ENCODE measurements at regions not wholly inside any gene's neighbourhood (a gene's known extent, or its start where the extent isn't known, plus 50 kb on each side); places are given as distances from the start of the nearest gene placed in this dataset.
"Not testable (repeated sequence)": the region's sequence is repeated elsewhere in the genome, so short reads cannot be mapped to it uniquely, and the experiment has no call there.

GRCh38 chr6:141548966-141549365, 583.8 kb upstream of the GJE1 start:
- no peaks in the 10 kb centered on the region for H3K27me3 ChIP-seq (ENCODE audit: insufficient read depth, low read length)
- H3K9me3 ChIP-seq (ENCODE audit: low read length), result no peaks in the 10 kb centered on the region
- H3K4me1 ChIP-seq (ENCODE audit: insufficient read depth, low read length), result no peaks in the 10 kb centered on the region
- no peak overlapping the region for H3K4me3 ChIP-seq (ENCODE audit: low read length)
- H2AFZ ChIP-seq (ENCODE audit: low read depth, low read length), result no peak overlapping the region
- no peaks in the 10 kb centered on the region for H3K36me3 ChIP-seq (ENCODE audit: insufficient read depth, low read length)

GRCh38 chr6:141541581-141542324, 591.0 kb upstream of the GJE1 start:
- no peaks in the 10 kb centered on the region for H3K36me3 ChIP-seq (ENCODE audit: insufficient read depth, low read length)
- H3K27me3 ChIP-seq (ENCODE audit: insufficient read depth, low read length), result no peaks in the 10 kb centered on the region
- H3K9me3 ChIP-seq (ENCODE audit: low read length), result no peaks in the 10 kb centered on the region
- peaks cover 5% of the 10 kb centered on the region for H3K4me1 ChIP-seq (ENCODE audit: insufficient read depth, low read length)
- no peak overlapping the region for H3K4me3 ChIP-seq (ENCODE audit: low read length)
- peak overlapping the region; percentile 51 for H2AFZ ChIP-seq (ENCODE audit: low read depth, low read length)

GRCh38 chr6:141540207-141540606, 592.5 kb upstream of the GJE1 start:
- no peaks in the 10 kb centered on the region for H3K9me3 ChIP-seq (ENCODE audit: low read length)
- no peaks in the 10 kb centered on the region for H3K36me3 ChIP-seq (ENCODE audit: insufficient read depth, low read length)
- H3K27me3 ChIP-seq (ENCODE audit: insufficient read depth, low read length), result no peaks in the 10 kb centered on the region
- peaks cover 5% of the 10 kb centered on the region for H3K4me1 ChIP-seq (ENCODE audit: insufficient read depth, low read length)
- H3K4me3 ChIP-seq (ENCODE audit: low read length), result no peak overlapping the region
- no peak overlapping the region for H2AFZ ChIP-seq (ENCODE audit: low read depth, low read length)

DNA sequence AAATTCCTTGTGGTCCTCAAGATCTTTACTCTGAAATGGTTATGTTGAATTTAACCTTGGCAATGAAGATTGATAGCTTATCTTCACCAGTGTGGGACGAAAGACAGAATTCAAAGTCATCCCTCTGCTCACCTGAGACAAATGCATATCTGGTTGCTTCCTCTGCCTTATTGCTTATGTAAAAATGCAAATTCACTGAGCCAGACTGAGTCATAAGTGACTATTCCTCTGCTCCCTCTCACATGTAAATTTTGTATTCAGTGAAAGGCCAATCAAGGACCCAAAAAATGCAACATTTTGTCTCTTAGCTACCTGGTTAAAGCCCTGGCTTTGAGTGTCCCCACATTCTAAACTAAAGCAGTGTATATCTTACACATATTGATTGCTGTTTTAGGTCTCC, 593.1 kb upstream of the GJE1 start:
- no peak overlapping the region for H2AFZ ChIP-seq (ENCODE audit: low read depth, low read length)
- no peaks in the 10 kb centered on the region for H3K36me3 ChIP-seq (ENCODE audit: insufficient read depth, low read length)
- H3K9me3 ChIP-seq (ENCODE audit: low read length), result no peaks in the 10 kb centered on the region
- H3K4me1 ChIP-seq (ENCODE audit: insufficient read depth, low read length), result peaks cover 5% of the 10 kb centered on the region
- no peaks in the 10 kb centered on the region for H3K27me3 ChIP-seq (ENCODE audit: insufficient read depth, low read length)
- H3K4me3 ChIP-seq (ENCODE audit: low read length), result no peak overlapping the region

DNA sequence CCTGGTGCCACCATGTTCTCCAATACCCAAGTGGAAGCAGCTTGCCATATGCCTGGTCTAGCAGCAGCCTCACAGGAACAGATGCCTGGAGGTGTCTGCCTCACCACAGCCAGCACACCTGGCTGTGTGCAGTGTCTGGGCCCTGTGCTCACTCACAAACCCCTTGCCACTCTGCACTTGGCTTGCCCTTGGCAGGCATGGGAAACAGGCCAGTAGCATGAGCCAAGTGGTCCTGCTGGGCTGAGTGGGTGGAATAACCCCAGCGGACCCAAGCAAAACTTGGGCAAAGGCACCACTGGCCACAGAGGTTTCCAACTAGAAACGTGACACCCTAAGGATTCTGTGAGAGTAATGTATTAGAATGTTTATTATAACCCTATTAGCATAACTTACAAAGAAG, 600.5 kb upstream of the GJE1 start:
- Histone ChIP-seq H3K4me3 (ENCODE audit: low read length) (no peak overlapping the region), H2AFZ (ENCODE audit: low read depth, low read length) (no peak overlapping the region), H3K9me3 (ENCODE audit: low read length) (peaks cover 2% of the 10 kb centered on the region), H3K27me3 (ENCODE audit: insufficient read depth, low read length) (no peaks in the 10 kb centered on the region), H3K36me3 (ENCODE audit: insufficient read depth, low read length) (no peaks in the 10 kb centered on the region), H3K4me1 (ENCODE audit: insufficient read depth, low read length) (peaks cover 9% of the 10 kb centered on the region)

DNA sequence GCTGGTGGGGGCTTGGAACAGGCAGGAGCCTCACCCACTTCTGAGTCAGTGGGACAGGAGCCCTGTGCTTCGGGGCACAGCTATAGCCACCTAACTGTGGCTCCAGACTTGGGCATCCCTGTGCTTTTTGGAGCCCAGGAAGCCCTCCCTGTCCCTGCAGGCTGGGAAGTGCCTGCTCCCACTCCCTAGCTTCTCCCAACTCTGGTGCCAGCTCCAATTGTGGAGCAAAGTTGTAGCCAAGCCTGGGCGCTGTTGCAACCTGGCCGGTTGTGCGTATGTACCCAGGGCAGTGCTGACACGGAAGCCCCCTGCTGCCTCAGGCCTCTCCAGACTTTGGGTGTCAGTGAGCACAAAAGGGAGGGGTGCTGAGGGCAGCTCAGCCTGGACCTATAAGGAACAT, 601.7 kb upstream of the GJE1 start:
- H3K4me3 ChIP-seq (ENCODE audit: low read length), result no peak overlapping the region
- H3K27me3 ChIP-seq (ENCODE audit: insufficient read depth, low read length), result no peaks in the 10 kb centered on the region

GRCh38 chr6:141528596-141528995, 604.1 kb upstream of the GJE1 start:
- Histone ChIP-seq H3K27me3 (ENCODE audit: insufficient read depth, low read length) (no peaks in the 10 kb centered on the region), H3K9me3 (ENCODE audit: low read length) (peaks cover 2% of the 10 kb centered on the region), H3K4me3 (ENCODE audit: low read length) (no peak overlapping the region), H3K36me3 (ENCODE audit: insufficient read depth, low read length) (no peaks in the 10 kb centered on the region), H3K4me1 (ENCODE audit: insufficient read depth, low read length) (peaks cover 8% of the 10 kb centered on the region), H2AFZ (ENCODE audit: low read depth, low read length) (no peak overlapping the region)

More for the DNA sequence above, 601.7 kb upstream of the GJE1 start:
- Histone ChIP-seq H3K36me3 (ENCODE audit: insufficient read depth, low read length) (no peaks in the 10 kb centered on the region), H3K4me1 (ENCODE audit: insufficient read depth, low read length) (peaks cover 9% of the 10 kb centered on the region), H2AFZ (ENCODE audit: low read depth, low read length) (no peak overlapping the region), H3K9me3 (ENCODE audit: low read length) (peaks cover 2% of the 10 kb centered on the region)

DNA sequence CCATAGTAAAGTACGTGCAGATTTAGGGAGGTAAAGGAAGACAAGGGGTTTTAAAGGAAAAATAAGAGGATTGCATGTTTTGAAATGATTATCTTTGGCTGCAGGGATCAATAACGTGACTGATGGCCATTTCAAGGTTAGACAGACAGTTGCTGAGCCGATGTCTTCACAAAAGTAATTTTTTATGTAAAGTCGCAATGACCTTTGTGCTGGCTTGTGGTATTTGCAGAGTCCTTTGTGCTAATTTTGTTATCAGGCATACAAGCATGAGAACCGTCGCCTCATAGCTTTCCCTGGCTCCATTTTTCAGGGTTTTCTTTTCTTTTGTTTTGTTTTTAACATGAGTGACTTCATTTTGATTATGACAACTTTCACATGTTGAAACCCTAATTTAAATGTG, 605.7 kb upstream of the GJE1 start:
- peaks cover 2% of the 10 kb centered on the region for H3K9me3 ChIP-seq (ENCODE audit: low read length)
- no peak overlapping the region for H2AFZ ChIP-seq (ENCODE audit: low read depth, low read length)
- H3K4me1 ChIP-seq (ENCODE audit: insufficient read depth, low read length), result no peaks in the 10 kb centered on the region
- no peaks in the 10 kb centered on the region for H3K36me3 ChIP-seq (ENCODE audit: insufficient read depth, low read length)
- H3K4me3 ChIP-seq (ENCODE audit: low read length), result no peak overlapping the region
- no peaks in the 10 kb centered on the region for H3K27me3 ChIP-seq (ENCODE audit: insufficient read depth, low read length)

DNA sequence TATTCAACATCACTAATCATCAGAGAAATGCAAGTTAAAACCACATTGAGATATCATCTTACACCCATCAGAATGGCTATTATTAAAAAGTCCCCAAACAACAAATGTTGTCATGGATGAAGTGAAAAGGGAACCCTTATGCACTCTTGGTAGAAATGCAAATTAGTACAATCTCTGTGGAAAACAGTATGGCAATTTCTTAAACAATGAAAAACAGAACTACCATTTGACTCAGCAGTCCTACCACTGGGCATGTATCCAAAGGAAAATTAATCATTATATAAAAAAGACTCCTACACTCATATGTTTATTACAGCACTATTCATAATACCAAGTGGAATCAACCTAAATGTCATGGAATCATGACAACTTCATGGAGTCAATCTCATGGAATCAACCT, 611.3 kb upstream of the GJE1 start:
- Histone ChIP-seq H3K4me1 (ENCODE audit: insufficient read depth, low read length) (no peaks in the 10 kb centered on the region), H3K9me3 (ENCODE audit: low read length) (no peaks in the 10 kb centered on the region), H2AFZ (ENCODE audit: low read depth, low read length) (no peak overlapping the region), H3K36me3 (ENCODE audit: insufficient read depth, low read length) (no peaks in the 10 kb centered on the region), H3K27me3 (ENCODE audit: insufficient read depth, low read length) (no peaks in the 10 kb centered on the region), H3K4me3 (ENCODE audit: low read length) (no peak overlapping the region)

GRCh38 chr6:141513830-141514229, 618.9 kb upstream of the GJE1 start:
- Histone ChIP-seq H3K9me3 (ENCODE audit: low read length) (no peaks in the 10 kb centered on the region), H3K36me3 (ENCODE audit: insufficient read depth, low read length) (no peaks in the 10 kb centered on the region), H3K4me3 (ENCODE audit: low read length) (no peak overlapping the region), H2AFZ (ENCODE audit: low read depth, low read length) (no peak overlapping the region), H3K4me1 (ENCODE audit: insufficient read depth, low read length) (no peaks in the 10 kb centered on the region), H3K27me3 (ENCODE audit: insufficient read depth, low read length) (no peaks in the 10 kb centered on the region)

DNA sequence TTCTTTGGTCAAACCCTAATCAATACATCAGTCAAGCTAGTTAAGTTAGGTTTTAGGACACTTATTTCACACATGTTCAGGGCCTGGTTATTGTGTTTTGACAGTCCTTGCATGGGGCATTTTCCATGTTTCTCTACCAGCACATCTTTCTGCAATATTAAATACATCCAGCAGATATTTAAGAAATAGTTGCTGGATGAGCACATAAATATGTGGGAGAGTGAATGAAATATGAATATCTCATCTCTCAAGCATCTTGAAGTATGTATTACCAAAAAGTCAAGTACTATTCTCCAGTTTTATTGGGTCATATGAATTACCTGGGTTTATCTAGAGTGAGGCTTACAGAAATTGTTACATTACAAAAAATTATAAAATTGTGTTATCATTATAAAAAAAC, 621.9 kb upstream of the GJE1 start:
- no peak overlapping the region for H2AFZ ChIP-seq (ENCODE audit: low read depth, low read length)
- no peaks in the 10 kb centered on the region for H3K4me1 ChIP-seq (ENCODE audit: insufficient read depth, low read length)
- H3K27me3 ChIP-seq (ENCODE audit: insufficient read depth, low read length), result no peaks in the 10 kb centered on the region
- no peaks in the 10 kb centered on the region for H3K9me3 ChIP-seq (ENCODE audit: low read length)
- H3K4me3 ChIP-seq (ENCODE audit: low read length), result no peak overlapping the region
- no peaks in the 10 kb centered on the region for H3K36me3 ChIP-seq (ENCODE audit: insufficient read depth, low read length)

DNA sequence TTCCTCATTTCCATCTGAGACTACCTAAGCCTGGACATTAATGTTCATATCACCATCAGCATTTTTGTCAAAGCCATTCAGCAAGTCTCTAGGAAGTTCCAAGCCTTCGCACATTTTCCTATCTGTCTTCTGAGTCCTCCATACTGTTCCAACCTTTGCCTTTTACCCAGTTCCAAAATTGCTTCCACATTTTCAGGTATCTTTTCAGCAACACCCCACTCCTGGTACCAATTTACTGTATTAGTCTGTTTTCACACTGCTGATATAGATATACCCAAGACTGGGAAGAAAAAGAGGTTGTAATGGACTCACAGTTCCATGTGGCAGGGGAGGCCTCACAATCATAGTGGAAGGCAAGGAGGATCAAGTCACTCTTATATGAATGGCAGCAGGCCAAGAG, 626.7 kb upstream of the GJE1 start:
- H3K36me3 ChIP-seq (ENCODE audit: insufficient read depth, low read length); H3K4me3 ChIP-seq (ENCODE audit: low read length); H3K27me3 ChIP-seq (ENCODE audit: insufficient read depth, low read length); H3K9me3 ChIP-seq (ENCODE audit: low read length); H2AFZ ChIP-seq (ENCODE audit: low read depth, low read length); H3K4me1 ChIP-seq (ENCODE audit: insufficient read depth, low read length): not testable (repeated sequence)

- not testable (repeated sequence) for H2AFZ ChIP-seq (ENCODE audit: low read depth, low read length); H3K4me3 ChIP-seq (ENCODE audit: low read length); H3K4me1 ChIP-seq (ENCODE audit: insufficient read depth, low read length); H3K36me3 ChIP-seq (ENCODE audit: insufficient read depth, low read length); H3K27me3 ChIP-seq (ENCODE audit: insufficient read depth, low read length); H3K9me3 ChIP-seq (ENCODE audit: low read length)
These were observed 628.4 kb upstream of the GJE1 start for GRCh38 chr6:141504318-141504717.

DNA sequence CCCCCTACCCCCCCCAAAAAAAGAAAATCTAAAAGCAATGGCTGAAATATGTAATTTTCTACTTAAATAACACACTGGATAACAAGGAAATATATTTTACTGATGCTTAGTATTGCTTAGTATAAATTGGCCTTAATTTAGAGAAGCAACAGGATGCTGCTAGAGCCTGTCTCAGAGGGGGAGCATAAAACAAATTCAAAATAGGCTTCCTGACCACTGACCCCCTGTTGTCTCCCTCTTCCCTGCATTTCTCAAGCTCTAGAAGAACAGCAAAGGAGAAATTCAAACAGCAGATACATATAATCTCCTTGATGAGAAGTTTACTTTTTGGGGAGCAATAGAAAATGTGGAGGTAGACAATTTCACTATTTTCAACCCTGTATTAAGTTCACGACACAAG, 631.1 kb upstream of the GJE1 start:
- peaks cover 3% of the 10 kb centered on the region for H3K9me3 ChIP-seq (ENCODE audit: low read length)
- H3K36me3 ChIP-seq (ENCODE audit: insufficient read depth, low read length), result no peaks in the 10 kb centered on the region
- no peaks in the 10 kb centered on the region for H3K4me1 ChIP-seq (ENCODE audit: insufficient read depth, low read length)
- H3K4me3 ChIP-seq (ENCODE audit: low read length), result no peak overlapping the region
- H2AFZ ChIP-seq (ENCODE audit: low read depth, low read length), result no peak overlapping the region
- H3K27me3 ChIP-seq (ENCODE audit: insufficient read depth, low read length), result no peaks in the 10 kb centered on the region

Data from neuron (in vitro differentiated cells).